ENCODE measurements at regions not wholly inside any gene's neighbourhood (a gene's known extent, or its start where the extent isn't known, plus 50 kb on each side); places are given as distances from the start of the nearest gene placed in this dataset.

DNA sequence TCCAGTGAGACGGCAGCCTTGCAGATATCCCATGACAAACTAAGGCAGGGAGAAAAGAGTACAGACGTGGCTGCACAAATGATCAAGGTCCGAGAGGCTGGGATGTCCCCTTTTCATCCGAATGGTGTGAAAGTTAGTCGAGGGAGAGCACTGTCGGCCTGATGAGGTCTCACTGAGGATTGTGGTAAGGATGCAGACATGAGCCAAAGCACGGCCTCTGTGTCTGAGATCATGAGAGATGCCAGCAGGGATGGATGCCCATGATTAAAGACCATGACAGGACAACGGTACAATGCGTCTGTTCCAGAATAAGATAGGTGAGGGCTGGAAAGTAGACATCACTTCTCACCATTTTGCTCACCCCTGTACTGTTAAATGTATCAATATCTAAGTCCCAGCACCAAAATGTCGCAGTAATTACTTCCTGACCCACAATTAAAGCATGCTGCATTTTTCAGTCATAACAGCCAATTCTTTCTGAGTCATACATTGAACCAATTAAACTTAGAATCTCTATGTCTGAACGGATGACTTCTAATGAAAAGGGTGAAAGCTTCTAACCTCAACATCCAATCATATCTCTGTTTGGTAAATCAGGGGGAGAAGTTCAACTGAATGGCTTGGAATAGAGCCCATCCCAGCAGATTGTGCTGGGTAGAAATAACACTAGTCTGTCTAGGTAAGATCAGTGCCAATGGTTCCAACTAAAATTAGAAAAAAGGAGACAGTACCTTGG, 249.6 kb upstream of the SOX5 start:
- DNase-seq, result no peak

DNA sequence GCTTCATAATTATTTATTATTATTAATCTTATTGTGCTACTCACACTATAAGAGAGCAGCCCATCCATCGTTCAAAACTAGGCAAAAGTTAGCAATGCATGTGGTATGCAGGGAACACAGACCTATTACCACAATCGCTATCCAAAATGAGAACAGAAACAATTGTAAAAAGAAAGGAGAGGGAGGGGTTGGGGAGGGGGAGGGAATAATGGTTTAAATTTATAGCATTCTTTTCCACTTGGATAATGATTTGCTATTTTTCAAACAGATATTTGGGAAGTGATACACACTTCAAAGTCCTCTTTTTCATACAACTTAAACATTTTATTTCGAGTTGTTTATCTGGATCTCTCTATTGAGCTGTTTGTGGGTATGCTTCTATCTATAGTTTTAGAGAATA, 248.6 kb upstream of the SOX5 start:
- DNase-seq, result no peak

- no peak for DNase-seq
Measured at GRCh38 chr12:24197532-24197931, 248.1 kb upstream of the SOX5 start.

GRCh38 chr12:24195063-24195462, 245.6 kb upstream of the SOX5 start:
- no peak for DNase-seq

- DNase-seq, result no peak
Measured at GRCh38 chr12:24191117-24191516, 241.6 kb upstream of the SOX5 start.

DNA sequence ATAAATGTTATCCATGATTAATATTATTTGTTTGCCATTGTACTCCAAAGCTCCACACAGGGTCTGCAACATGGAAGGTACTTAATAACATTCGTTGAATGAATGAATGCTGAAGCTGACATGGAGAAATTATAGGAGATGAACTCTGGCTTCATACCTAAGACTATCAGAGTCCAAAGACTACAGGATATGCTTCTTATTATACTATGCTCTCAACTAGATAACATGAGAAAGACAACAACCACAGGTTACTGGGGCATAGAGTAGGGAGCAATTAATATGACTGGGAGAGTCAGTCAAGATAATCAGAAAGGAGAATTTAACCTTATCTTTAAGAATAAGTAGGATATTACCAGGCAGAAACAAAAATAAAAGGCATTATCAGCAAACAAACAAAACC, 236.3 kb upstream of the SOX5 start:
- no peak for DNase-seq

GRCh38 chr12:24177889-24178288, 228.4 kb upstream of the SOX5 start:
- DNase-seq, result peak; percentile 2

GRCh38 chr12:24175929-24176328, 226.5 kb upstream of the SOX5 start:
- no peak for DNase-seq

- DNase-seq, result no peak
Measured at GRCh38 chr12:24175284-24175683, 225.8 kb upstream of the SOX5 start.

- no peak for DNase-seq
Measured at GRCh38 chr12:24173067-24173466, 223.6 kb upstream of the SOX5 start.

GRCh38 chr12:24172773-24173066, 223.2 kb upstream of the SOX5 start:
- DNase-seq, result no peak

DNA sequence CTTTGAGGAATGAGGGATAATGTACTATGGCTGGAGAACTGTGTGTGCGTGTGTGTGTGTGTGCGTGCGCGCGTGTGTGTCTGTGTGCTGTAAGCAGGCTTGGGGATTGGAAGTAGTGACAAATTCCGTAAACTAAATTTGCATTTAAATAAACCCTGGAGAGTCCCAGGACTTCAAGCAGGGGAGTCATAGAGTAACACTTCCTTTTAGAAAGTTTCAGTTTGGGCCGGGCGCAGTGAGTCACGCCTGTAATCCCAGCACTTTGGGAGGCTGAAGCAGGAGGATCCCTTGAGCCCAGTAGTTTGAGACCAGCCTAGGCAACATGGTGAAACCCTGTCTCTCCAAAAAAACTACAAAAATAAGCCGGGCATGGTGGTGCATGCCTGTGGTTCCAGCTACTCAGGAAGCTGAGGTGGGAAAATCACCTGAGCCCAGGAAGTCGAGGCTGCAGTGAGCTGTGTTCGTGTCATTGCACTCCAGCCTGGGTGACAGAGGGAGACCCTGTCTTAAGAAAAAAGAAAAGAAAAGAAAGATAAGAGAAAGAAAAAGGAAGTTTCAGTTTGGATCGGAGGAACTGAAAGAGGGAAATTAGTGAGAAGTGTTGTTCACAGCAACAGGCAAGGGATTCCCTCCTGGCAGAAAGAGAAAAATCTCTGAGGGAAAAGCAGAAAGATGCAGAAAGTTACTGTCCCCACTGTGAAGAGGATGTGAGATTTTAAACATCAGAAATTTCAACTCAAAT, 222.7 kb upstream of the SOX5 start:
- DNase-seq, result peak; percentile 90

DNA sequence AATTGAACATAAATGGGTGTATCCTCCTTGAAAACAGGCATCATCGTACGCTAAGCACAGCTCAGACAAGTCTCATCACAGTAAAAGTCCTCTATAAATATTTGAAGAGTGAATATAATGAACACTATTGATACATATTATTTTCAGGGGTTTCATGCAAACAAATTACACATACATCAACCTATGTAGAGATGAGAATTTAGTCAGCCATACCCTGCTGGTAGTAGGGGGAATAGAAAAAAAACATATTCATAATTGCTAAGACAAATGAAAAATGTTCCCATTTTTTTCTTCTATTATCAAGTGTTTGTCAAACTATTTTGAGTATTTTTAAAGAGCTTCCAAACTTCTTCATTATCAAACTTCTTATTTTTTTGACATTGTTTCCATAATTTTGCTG, 205.6 kb upstream of the SOX5 start:
- no peak for DNase-seq

GRCh38 chr12:24153079-24153478, 203.6 kb upstream of the SOX5 start:
- DNase-seq, result no peak

DNA sequence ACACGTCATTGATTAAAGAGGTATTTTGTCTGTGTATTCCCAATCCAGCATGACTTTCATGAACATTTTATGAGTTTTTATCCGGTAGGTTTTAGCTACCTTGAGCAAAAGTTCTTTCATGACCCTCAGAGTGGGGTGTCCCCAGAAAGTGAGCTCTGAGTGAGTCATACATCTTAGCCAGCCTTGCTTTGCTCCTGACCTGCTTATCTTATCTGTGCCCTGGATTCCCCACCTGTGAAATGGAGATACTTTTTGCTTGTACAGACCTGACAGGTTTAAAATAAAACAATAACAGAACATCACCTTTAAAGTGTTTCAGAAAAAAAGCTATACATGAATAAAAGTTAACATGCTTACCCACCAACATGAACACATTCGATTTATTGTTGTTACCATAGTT, 202.8 kb upstream of the SOX5 start:
- DNase-seq, result no peak

DNA sequence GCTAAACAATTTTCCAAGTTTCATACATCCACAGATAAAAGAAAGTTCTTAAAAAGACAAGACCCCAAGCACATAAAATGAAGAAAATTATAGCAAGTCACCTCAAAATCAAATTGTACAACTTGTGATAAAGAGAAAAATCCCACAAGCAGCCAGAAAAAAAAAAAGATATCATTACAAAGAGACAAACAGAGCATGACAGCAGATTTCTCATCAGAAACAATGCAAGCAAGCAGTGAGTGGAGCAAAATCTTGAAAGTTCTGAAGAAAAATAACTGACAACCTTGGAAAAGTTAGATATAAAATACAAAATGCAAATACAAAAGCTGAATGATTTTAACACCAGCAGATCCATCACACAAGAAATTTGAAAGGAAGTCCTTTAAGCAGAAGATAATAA, 194.5 kb upstream of the SOX5 start:
- no peak for DNase-seq

- DNase-seq, result no peak
Measured at GRCh38 chr12:24139035-24139434, 189.6 kb upstream of the SOX5 start.

DNA sequence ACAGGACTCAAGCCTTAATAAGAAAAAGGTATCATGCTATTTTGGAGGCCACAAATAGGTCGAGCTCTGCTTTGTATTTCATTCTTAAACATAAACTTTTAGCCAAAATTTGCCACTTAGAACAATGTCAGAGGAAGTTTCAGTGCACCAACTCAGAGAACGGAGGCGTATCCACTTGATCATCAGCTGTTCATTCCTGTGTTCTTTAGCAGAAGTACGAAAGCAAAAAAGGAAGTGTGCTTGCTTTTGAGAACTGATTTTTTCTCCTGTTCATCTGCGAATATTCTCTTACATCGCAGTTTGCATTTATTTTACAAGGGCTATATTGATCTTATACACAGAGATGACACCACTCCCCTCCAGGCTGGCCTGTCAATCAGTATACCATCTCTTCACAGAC, 188.6 kb upstream of the SOX5 start:
- DNase-seq, result peak; percentile 59

GRCh38 chr12:24135158-24135850, 185.8 kb upstream of the SOX5 start:
- no peak for DNase-seq

GRCh38 chr12:24134092-24134491, 184.6 kb upstream of the SOX5 start:
- no peak for DNase-seq

DNA sequence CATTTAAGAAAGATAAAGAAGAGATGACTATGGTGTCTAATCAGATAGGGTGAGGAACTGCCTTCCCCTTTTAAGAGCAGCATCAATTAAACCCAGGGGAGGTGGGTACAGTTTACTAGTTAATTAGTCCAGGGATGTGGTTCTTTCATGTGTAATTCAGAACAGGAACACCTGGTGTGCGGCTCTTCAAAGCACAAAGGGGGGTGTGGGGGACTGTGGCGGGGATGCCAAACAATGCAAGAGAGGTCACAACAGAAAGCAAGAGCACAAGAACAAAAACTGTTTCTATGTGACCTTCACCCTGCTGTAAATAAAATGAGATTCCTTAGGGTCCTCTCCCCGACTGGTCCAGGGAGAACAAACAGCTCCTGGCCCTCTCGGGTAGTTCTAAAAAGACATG, 183.9 kb upstream of the SOX5 start:
- DNase-seq, result no peak

DNA sequence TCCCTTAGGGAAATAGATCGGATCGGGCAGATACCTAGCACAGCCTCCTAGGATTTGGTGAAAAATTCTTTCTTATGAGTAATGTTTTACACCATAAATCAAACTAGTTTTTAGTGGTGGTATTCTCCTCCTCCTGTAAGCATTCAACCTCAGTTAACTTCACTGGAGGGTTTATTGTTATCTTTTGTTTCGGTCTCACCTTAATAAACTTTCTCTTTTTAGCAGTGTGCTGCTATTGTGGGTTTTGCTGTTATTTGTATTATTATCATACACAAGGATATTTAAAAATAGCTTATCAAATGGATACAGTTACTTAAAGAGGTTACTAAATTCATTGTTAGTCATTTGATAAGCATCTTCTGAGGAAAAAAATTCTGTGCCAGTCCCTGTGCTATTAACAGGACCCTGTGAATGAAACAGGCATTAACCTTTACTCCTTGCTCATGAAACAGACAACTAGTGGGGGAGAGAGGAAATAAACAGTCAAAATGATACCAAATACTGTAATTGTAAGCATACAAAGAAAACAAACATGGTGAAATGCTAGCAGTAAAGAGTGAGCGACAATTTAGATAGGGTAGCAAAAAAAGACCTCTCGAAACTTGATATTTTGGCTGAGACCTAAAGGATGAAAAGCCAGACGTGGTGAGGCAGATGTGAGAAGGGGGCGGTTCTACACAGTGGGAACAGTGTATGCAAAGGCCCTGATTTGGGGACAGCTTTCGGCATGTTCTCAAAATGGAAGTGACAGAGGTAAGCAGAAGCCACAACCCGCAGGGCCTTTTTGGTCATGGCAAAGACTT, 178.7 kb upstream of the SOX5 start:
- DNase-seq, result no peak

- no peak for DNase-seq
Measured at GRCh38 chr12:24125280-24125679, 175.8 kb upstream of the SOX5 start.

GRCh38 chr12:24121911-24122310, 172.4 kb upstream of the SOX5 start:
- DNase-seq, result no peak
